ENCODE measurements at regions not wholly inside any gene's neighbourhood (a gene's known extent, or its start where the extent isn't known, plus 50 kb on each side); places are given as distances from the start of the nearest gene placed in this dataset.
A peak's percentile ranks its signal among the peaks of the same experiment; 100 is the strongest.

DNA sequence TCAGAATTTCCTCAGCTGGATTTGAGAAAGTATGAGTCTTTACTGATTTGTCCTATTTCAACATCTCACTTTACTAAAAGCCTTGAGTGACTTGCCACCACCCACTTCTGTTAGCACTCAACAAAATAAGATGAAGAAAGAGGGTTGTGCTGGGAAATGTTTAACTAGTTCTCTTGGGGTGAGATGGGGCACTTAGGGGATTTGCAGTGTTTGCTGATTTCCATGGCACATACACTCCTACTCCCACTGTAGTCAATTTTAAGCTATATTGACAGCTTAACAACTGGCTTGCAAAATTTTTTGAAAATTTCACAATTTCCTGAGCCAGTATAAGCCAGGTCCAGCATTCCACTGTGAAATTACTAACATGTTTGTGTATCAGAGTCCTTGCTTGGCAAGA lies 463.1 kb upstream of the ARHGEF26 start:
- no peak for DNase-seq (ENCODE audit: low spot score)

DNA sequence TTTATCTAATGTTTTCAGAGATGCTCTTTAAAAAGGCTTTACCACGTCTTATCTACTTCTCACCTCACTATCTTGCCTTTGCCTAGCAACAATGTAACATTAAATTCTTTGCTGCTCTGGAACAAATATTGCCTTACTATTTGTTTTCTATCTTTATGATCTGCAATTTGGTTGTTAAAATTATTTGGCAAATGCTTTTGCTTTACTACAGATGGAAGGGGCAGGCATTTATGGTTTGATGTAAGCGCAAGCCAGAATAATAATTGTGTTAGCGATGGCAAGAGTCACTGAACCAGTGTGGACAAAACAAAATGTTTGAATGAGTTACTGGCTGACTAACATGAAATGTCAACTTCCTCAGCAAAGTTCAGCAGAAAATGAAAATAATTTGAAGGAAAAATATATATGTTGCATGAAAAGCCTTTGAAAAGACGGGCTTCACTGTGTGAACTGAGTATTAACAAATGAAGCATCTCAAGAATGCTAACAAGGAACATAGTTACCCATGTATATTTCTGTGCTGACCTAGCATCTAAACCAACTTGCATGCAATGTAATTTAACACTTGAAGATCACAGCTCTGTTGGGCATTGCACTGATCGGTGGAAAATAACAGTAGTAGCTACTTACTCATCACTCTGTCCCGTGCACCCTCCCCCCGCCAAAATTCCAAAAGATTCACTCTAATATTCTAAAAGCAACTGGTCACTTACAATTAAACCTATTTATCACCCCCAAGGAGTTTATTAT lies 454.0 kb upstream of the ARHGEF26 start:
- no peak for DNase-seq (ENCODE audit: low spot score)

DNA sequence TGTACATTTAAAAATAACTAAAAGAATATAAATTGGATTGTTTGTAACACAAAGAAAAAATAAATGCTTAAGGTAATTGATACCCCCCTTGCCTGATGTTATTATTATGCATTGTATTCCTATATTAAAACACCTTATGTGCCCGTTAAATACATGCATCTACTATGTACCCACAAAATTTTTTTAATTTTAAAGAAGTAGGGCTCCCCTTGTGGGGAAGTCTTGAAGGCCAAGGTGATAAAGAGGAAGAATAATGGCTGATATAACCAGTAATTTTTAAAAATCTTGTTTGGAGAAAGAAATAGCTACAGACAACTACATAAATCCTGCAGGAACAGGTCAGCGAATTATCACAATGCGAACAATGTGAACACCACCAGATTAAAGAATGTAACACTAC lies 451.7 kb upstream of the ARHGEF26 start:
- no peak for DNase-seq (ENCODE audit: low spot score)

DNA sequence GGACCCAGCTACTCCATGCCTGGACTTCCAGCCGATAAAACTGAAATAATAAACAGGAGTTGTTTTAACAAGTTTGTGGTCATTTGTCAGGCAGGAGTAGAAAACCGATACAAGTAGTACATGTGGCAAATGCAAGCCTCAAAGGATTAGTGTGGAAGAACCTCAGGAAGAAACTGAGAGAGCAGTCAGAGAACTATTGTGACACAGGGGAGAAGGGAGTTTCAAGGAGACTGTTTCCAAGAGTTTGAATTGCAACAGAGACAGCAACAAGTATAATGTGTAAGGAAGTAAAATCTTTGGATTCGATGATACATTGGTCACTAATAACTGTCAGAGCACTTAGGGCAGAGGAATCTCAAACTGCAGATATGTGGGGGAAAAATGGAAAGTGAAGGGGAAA lies 450.6 kb upstream of the ARHGEF26 start:
- DNase-seq (ENCODE audit: low spot score), result no peak

DNA sequence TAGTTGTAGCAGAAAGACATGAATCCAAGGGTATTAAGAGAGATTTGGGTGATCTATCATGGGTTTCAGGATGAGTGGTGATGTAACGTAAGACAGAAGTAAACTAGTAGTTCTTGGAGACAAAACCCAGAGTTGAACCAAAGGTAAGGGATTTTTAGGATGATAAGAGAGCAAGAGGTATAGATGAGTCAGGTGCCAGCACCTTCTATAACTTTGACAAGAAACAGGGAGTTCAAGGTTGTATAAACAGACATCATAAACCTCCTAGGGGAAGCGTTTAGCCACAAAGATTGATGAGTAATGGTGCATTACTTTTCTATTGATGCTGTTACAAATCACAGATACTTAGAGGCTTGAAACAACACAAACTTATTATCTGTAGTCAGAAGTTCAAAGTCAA lies 447.3 kb upstream of the ARHGEF26 start:
- DNase-seq (ENCODE audit: low spot score), result no peak

DNA sequence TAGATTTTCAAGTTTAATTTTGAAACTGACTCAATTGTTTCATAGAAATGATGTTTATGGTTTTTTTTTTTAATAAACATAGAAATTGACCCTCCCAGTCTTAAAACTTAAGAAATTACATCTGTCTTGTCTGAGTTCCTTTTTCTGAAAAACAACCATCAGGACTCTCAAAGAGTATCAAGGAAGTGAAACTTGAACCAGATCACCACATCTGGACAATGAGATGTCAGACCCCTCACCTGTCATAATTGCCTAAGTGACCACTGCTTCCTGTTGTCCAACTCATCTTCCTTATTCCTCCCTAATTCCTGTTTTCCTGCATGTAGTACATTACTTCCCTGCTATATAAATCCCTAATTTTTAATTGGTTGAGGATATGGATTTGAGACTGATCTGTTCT lies 441.5 kb upstream of the ARHGEF26 start:
- peak; percentile 39 for DNase-seq (ENCODE audit: low spot score)

DNA sequence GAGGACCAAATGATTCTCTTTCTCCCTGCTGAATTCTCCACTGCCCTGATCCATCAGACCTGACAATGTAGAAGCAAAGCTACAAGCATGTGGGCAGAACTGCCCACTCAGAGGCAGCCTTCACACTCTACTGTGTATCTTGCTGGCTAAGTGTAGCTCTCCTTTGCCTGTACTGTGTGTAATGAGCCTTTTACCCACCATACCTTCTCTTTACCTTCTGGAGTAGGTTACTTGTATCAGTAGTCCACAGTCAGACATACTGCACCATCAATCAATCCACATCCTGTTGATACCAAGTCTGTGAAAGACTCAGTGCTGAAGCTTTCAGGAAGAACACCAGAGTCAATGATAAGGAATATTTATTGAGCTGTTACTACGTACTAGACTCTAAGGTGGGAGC lies 440.7 kb upstream of the ARHGEF26 start:
- no peak for DNase-seq (ENCODE audit: low spot score)

DNA sequence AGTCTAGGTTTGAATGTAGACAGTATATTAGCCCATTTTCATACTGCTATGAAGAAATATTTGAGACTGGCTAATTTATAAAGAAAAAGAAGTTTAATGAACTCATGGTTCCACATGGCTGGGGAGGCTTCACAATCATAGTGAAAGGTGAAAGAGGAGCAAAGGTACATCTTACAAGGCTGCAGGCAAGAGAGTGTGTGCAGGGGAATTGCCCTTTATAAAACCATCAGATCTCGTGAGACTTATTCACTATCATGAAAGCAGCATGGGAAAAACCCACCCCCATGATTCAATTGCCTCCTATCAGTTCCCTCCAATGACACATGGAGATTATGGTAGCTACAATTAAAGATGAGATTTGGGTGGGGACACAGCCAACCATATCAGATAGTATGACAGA lies 440.1 kb upstream of the ARHGEF26 start:
- no peak for DNase-seq (ENCODE audit: low spot score)

DNA sequence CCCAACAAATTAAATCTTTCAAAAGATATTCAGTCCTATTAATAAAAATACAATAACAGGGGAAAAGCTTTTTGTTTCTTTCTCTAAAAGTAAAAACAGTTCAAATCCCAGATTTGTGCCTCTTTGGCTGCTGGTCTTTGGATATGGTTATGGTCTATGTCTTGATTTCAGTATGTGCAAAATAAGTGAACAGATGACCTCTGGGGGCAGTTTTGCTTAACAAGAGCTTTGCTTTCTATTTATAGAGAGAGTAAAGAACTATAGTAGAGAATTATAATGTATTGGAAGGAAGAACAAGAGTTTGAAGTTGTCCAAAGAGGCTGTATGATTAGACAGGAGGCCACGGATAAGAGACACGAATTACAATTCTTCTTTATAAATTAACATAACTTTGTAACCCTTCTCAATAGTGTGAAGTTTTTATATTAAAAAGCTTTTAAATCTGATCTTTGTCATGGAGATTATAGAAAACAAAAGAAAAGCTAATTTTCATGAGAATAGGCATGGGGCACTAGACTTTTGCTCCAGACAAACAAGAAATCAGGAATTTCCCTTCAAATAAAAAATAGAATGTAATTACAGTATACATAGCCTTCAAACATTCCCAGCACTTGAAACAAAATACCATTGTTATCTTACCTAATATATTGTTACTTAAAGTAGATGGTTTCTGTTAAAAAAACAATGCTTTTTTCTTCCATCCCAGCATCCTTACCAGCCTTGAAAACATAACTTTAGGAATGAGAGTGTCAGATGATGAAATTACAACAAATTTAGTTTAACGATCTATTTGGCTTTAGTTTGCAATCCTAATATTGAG lies 432.7 kb upstream of the ARHGEF26 start:
- no peak for DNase-seq (ENCODE audit: low spot score)

DNA sequence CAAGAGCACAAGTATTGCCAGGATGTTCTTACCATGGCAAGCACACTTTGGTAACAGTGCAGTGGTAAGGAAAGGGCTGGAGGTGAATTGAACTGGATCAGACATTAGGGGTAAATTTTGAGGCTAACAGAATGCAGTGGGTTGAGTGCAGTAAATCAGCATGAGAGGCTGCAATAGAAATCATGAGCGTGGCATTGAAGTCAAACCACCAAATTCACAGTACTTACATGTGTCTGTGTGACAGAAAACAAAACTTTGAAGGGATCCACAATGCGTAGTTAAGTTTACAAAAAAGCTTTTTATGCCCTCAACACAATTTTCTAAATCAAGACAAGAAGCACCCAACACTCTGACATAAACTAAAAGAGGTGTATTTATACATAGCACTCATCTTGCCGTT lies 428.0 kb upstream of the ARHGEF26 start:
- DNase-seq (ENCODE audit: low spot score), result no peak

DNA sequence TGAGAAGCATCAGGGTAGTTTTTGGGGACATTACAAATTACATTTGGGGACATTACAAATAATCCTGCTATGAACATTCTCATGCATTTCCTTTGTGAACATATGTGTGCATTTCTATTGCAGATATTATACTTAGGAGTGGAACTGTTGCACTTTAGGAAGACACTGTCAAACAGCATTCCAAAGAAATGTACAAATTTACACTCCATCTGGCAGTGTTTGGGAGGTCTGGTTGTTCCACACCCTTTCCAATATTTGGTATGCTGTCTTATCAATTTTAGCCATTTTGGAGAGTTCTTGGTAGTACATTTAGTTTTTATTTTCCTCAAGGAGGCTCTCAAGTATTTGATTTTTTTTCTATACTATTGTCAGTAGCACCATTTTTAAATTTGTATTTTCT lies 419.1 kb upstream of the ARHGEF26 start:
- DNase-seq (ENCODE audit: low spot score), result no peak

DNA sequence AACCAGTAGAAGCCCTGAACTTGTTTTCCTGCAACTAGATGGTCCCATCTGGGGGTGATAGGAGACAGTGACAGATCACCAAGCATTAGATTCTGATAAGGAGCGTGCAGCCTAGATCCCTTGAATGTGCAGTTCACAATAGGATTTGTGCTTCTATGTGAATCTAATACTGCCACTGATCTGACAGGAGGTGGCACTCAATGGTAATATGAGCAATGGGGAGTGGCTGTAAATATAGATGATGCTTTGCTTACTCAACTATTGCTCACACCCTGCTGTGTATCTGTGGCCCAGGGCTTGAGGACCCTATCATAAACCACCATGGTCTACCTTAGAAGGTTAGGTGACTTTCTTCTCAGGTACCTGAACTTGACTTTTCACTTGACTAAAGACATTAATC lies 417.1 kb upstream of the ARHGEF26 start:
- no peak for DNase-seq (ENCODE audit: low spot score)

DNA sequence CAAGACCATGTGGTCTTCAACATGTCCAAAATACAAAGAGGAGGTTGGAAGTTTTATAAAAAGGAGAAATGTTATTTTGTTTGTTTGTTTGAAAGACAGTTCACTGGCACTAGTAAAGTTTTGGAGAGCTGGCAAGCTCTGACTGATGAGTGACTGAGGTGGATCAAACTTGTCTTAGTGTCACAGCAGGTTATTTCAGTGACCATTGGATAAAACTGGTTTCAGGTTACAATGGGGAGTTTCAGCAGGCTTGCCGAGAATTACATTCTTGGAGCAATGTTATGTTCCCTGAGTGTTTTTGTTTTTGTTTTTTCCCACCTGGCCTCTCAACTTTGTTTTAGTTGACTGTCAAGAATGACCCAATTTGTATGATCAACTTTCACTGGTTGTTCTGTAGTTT lies 414.5 kb upstream of the ARHGEF26 start:
- no peak for DNase-seq (ENCODE audit: low spot score)

DNA sequence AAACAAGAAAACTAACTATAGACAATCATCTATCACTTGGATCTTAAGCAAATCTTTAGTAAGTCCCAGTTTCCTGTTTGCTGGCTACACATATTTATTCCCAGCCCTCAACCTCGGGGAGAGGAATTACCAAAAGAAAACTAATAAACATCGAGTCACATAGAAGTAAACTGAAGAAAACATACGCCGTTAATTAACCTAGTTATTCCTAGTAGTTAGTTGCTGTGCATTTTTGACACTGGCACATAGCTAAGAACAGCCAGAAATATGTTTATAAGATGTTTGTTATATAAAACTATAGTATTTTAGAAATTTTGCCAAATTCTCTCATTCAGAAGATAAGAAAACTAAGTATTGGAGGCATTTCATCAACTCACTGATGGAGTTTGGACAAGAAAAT lies 407.2 kb upstream of the ARHGEF26 start:
- DNase-seq (ENCODE audit: low spot score), result no peak

DNA sequence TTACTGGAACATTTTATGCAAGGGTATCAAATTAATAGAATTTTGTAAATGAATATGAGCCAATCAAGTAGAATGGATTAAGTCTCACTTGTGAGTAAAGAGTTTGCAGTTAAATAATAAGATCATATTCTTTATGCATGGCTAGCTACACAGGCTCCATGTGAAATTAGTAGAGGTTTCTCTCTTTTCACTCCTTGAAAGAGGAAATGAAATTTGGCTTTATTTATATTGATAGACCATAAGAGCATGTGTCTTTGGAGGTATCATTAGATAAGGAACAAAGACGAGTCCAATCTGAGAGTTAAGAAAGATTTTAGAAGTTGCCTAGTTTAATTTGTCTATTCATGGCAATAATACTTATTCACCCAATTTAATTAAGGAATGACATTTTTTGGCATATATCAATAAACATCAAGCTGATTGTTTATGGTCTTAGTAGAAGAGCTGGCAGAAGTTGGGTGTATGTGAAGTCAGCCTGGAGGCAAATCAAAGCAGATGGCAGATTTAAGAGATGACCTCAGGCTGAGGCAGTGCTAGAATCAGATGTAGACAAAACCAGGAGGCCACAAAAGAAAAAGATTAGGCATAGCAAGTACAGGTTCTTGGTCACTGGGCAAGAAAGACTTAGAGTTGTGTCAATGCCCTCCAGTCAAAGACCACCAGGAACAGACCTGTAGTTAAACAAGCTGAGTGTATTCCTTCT lies 406.5 kb upstream of the ARHGEF26 start:
- no peak for DNase-seq (ENCODE audit: low spot score)

DNA sequence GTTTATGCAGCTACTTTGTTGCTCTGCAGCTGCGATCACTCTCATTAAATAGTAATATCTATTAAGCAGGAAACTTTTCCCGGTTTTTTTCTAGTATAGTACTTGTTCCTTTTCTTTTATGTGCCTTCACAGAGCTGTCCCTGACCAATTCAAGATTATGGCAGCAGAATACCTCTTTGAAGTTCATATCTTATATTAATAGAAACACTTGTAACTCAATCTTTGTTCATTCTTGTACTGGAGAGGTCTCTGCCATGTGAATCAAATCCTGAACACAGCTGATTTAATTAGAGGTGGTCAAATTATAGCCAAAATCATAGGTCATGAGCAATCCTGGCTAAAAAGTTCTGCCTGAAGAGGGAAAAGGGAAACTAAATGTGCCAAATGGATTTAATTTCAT lies 399.0 kb upstream of the ARHGEF26 start:
- no peak for DNase-seq (ENCODE audit: low spot score)

DNA sequence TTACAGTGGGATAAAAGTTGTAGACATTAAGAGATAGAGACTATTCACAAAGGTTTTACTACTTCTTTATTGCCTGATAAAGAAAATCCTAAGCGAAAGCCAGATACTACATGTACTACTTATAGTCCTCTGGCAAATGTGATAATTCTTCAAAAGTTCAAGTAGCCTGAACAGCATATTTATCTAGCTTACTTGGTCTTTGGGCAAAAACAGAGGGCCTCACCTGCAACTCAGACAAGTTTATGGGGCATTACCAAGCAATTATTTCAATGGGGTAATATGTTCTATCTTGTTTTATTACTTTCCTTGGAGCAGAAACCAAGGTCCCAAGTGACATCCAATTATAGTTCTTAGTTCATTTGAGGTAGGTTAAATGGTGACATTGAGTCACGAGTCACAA lies 390.1 kb upstream of the ARHGEF26 start:
- no peak for DNase-seq (ENCODE audit: low spot score)

DNA sequence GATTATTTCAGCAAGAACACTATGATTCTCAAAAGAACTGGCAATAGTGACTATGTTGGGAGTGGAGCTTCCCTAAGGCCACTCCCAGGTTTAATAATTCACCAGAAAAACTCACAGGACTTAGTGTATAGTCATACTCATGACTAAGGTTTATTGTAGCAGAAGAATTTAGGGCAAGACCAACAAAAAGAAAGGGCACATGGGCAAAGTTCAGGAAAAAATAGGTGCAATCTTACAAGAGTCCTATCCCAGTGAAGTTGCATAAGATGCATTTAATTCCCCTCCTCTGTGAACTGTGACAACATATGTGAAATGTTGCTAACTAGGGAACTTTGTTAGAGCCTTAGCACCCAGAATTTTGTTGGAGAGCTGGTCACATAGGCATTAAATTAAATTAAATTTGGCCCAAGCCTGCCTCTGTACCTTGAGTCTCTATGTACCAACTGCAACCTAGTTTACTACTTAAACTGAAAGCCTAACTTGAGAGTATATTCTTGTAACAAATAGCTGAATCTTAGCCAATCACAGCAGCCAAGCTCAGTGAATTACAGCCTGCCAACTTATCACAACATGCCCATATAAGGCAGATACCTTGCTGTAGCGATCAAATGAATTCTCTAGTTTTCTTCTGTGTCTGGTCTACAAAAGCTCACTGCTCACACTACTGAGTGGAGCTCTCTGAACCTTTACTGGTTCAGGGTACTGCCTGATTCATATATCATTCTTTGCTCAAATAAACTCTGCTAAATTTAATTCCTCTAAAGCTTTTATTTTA lies 386.2 kb upstream of the ARHGEF26 start:
- no peak for DNase-seq (ENCODE audit: low spot score)

DNA sequence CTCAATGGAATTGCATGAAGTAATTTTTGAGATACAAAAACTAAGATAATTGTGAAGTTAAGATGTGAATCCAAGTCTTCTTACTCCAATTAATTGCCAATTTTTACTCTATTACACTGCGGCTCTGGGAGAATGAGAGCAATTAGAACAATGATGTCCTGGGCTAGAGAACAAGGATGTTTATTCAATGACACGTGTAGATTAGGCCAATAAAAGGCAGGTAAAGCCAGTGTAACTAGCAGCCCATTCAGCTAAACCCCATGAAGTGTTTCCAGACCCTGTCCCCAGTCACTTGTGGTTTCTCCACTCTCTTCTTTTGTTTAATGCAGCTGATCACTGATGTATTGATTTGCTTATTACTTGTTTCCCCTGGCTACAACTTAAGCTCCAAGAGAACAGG lies 381.1 kb upstream of the ARHGEF26 start:
- DNase-seq (ENCODE audit: low spot score), result no peak

DNA sequence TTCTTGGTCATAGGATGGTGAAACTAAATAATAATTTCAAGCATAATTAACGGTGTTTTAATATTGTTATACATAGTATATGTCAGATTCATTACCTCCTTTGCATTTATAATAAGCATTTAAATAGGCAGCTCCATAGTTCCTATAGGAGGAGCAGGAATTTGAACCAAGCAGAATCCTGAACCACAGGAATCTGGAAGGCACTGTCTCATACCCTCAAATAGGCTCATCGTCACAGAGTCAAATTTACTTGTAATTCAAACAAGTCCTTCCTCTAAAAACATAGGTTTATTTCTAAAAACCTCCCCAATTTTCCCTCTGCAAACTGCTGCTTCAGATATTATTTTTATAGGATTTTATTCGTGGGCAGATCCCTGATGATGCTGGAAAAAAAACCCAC lies 376.3 kb upstream of the ARHGEF26 start:
- DNase-seq (ENCODE audit: low spot score), result no peak

DNA sequence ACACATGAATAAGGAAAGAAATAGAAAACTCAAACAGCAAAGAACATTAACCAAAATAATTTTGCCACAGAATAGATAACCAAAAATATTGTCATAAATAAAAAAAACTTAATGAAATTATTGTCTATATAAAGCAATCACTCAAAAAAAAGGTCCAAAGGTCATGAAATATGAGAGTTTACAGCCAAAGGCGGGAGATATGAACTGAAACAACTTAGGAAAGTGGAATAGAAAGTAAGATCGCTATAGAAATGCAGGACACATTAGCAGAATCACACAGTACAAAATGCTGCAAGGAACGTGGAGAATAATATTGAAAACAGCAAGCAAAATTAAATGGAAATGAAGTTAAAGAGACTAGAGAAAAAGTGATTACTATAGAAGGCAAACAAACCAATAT lies 375.0 kb upstream of the ARHGEF26 start:
- DNase-seq (ENCODE audit: low spot score), result no peak

DNA sequence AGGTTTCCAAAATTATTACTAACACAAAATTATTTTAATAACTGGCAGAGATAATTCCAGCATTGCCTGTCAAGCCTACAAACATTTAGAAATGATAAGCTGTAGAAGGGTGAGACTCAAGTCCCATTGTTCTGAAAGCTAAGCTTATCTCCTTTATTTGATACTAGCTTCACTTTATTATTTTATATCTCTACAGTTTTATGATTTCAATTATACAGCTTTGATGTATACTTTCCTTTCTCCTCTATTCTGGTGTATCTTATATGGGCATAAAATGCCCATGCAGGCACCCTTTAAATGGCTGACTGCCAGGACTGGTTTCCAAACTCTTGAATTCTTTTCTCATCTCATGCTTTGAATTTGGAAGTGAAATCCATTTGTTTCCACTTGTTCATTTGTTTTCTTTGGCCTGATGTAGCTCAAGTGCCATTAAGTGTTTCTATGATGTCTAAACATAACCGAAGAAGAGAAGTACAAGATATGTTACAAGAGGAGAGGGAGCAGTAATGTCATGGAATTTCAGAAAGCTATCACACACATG lies 372.1 kb upstream of the ARHGEF26 start:
- no peak for DNase-seq (ENCODE audit: low spot score)
